ENCODE measurements at regions not wholly inside any gene's neighbourhood (a gene's known extent, or its start where the extent isn't known, plus 50 kb on each side); places are given as distances from the start of the nearest gene placed in this dataset.

GRCh38 chr4:90030953-90031352 is 96.2 kb upstream of the CCSER1 start:
- TF ChIP-seq CTCF (IDR thresholded peaks at IDR 0.05) (0 out of 2 replicates have a peak, but pooled peaks have one; percentile 14), RAD21 (IDR thresholded peaks at IDR 0.05; ENCODE audit: low read length) (peak; percentile 49), EZH2phosphoT487 (IDR thresholded peaks at IDR 0.05; ENCODE audit: borderline replicate concordance, low read depth) (no peak), SMC3 (IDR thresholded peaks at IDR 0.05; ENCODE audit: low read depth, low read length) (peak; percentile 22; the same call in 1 of the 2 replicates), TEAD4 (IDR thresholded peaks at IDR 0.05; ENCODE audit: borderline replicate concordance, insufficient read depth) (no peak), REST (IDR thresholded peaks at IDR 0.05; ENCODE audit: low read depth, low read length) (no peak), RCOR1 (IDR thresholded peaks at IDR 0.05; ENCODE audit: low read length) (no peak), POLR2AphosphoS5 (IDR thresholded peaks at IDR 0.05; ENCODE audit: low read depth, low read length) (no peak), NRF1 (IDR thresholded peaks at IDR 0.05; ENCODE audit: low read depth, low read length) (no peak), TCF12 (IDR thresholded peaks at IDR 0.05) (no peak), RFX5 (IDR thresholded peaks at IDR 0.05; ENCODE audit: low read length) (no peak), RXRA (IDR thresholded peaks at IDR 0.05; ENCODE audit: borderline replicate concordance, low read depth) (no peak), SIN3A (IDR thresholded peaks at IDR 0.05; ENCODE audit: borderline replicate concordance, low read depth, low read length) (no peak)

Data from SK-N-SH (cell line).